B cell (primary cell): ENCODE measurements at regions not wholly inside any gene's neighbourhood (a gene's known extent, or its start where the extent isn't known, plus 50 kb on each side); places are given as distances from the start of the nearest gene placed in this dataset.

Experiments
- ATAC-seq: fragments of 200-7000 bp; cut with Tn5 transposase; one replicate; pipeline ENCODE4 v1.10.0; 2021; ENCODE audit warnings: low read depth, mild to moderate bottlenecking, moderate number of reproducible peaks, moderate library complexity
- CTCF ChIA-PET: fragments of 350-600 bp; sonication (Branson Sonifier 250); formaldehyde crosslinking; loops from one replicate; lab custom pipeline; 2021; ENCODE audit warnings: antibody characterized with exemption, inconsistent platforms; lab: Charles Lee
- POLR2A ChIA-PET: fragments of 350-600 bp; sonication (Branson Sonifier 250); formaldehyde crosslinking; loops from one replicate; lab custom pipeline; 2021; ENCODE audit warnings: antibody characterized with exemption; lab: Charles Lee
- DNase-seq: peaks from one replicate; pipeline ENCODE4 v3.0.0; 2013
- H2AFZ ChIP-seq: 2 replicates; pipeline ENCODE4 v1.6.1; 2012; ENCODE audit warnings: mild to moderate bottlenecking, low read depth, low read length; ENCODE audit not compliant: insufficient read depth, poor library complexity, severe bottlenecking
- H3K27ac ChIP-seq, 2 donors: 1 replicate in 1 of 2; 2 replicates in 1 of 2; pipeline ENCODE4 v1.5.1; 2012 to 2013; ENCODE audit warnings: low read length in 2 of 2, mild to moderate bottlenecking in 2 of 2, moderate library complexity in 1 of 2
- H3K27me3 ChIP-seq, 4 experiments: fragments of 200-600 bp in 1 of 4; sonication (generic) in 1 of 4; replicated peaks in 1 of 4; 1 replicate in 2 of 4; 2 replicates in 2 of 4; pipeline versions ENCODE4 v1.6.1 to v1.7.0; 2013 to 2016; ENCODE audit warnings: low read length in 3 of 4, mild to moderate bottlenecking in 2 of 4, mixed read lengths in 1 of 4, moderate library complexity in 1 of 4; ENCODE audit not compliant: insufficient read depth in 4 of 4, control insufficient read depth in 3 of 4; ENCODE audit errors: control extremely low read depth in 1 of 4
- H3K36me3 ChIP-seq, 2 experiments: replicated peaks in 1 of 2; 1 replicate in 1 of 2; 2 replicates in 1 of 2; pipeline versions ENCODE4 v1.6.1 to v1.7.1; 2013; ENCODE audit warnings: low read length in 1 of 2; ENCODE audit not compliant: insufficient read depth in 2 of 2, control insufficient read depth in 1 of 2; ENCODE audit errors: control extremely low read depth in 1 of 2, extremely low read depth in 1 of 2
- H3K4me1 ChIP-seq, 2 donors: fragments of 200-600 bp in 1 of 2; sonication (generic) in 1 of 2; 1 replicate in 1 of 2; 2 replicates in 1 of 2; pipeline versions ENCODE4 v1.5.1 to v1.6.1; 2013 to 2017; ENCODE audit warnings: low read length in 2 of 2; ENCODE audit not compliant: control insufficient read depth in 2 of 2, insufficient read depth in 2 of 2
- H3K4me2 ChIP-seq: replicated peaks from 2 replicates; pipeline ENCODE3; 2012; ENCODE audit warnings: mild to moderate bottlenecking, low read depth, low read length; ENCODE audit not compliant: poor library complexity, severe bottlenecking
- H3K4me3 ChIP-seq, 5 experiments: fragments of 200-600 bp in 1 of 5; sonication (generic) in 1 of 5; 1 replicate in 3 of 5; 2 replicates in 2 of 5; pipeline versions ENCODE4 v1.5.1 to v1.7.0; 2011 to 2016; ENCODE audit warnings: low read length in 4 of 5, mild to moderate bottlenecking in 4 of 5, low read depth in 2 of 5, control low read depth in 1 of 5, moderate library complexity in 1 of 5; ENCODE audit not compliant: insufficient read depth in 1 of 5; ENCODE audit errors: control extremely low read depth in 1 of 5, extremely low read depth in 1 of 5
- H3K79me2 ChIP-seq: fragments of 200-600 bp; sonication (generic); one replicate; pipeline ENCODE4 v1.6.0; 2016; ENCODE audit warnings: low read length; ENCODE audit not compliant: control insufficient read depth, insufficient read depth
- H3K9ac ChIP-seq: fragments of 200-600 bp; sonication (generic); 2 replicates; pipeline ENCODE4 v1.6.1; 2017; ENCODE audit warnings: mild to moderate bottlenecking, low read length, moderate library complexity
- H3K9me3 ChIP-seq, 3 donors: one replicate each; pipeline versions ENCODE4 v1.6.1 to v1.7.1; 2013; ENCODE audit warnings: low read length in 2 of 3; ENCODE audit not compliant: control insufficient read depth in 2 of 3, insufficient read depth in 1 of 3; ENCODE audit errors: control extremely low read depth in 1 of 3
- H4K20me1 ChIP-seq: 2 replicates; pipeline ENCODE4 v1.6.0; 2012; ENCODE audit warnings: mild to moderate bottlenecking, low read length; ENCODE audit not compliant: insufficient read depth, control insufficient read depth, poor library complexity, severe bottlenecking
- H3K27ac Mint-ChIP-seq: one replicate; pipeline ENCODE4 v1.8.0; 2021; ENCODE audit warnings: mixed read lengths
- H3K27me3 Mint-ChIP-seq: one replicate; pipeline ENCODE4 v1.8.0; 2021; ENCODE audit warnings: mixed read lengths
- H3K4me1 Mint-ChIP-seq: one replicate; pipeline ENCODE4 v1.8.0; 2021; ENCODE audit warnings: mixed read lengths
- H3K4me3 Mint-ChIP-seq: one replicate; pipeline ENCODE4 v1.8.0; 2021; ENCODE audit warnings: mixed read lengths
- H3K9me3 Mint-ChIP-seq: one replicate; pipeline ENCODE4 v1.8.0; 2022; ENCODE audit warnings: mixed read lengths; ENCODE audit not compliant: insufficient read depth
- CTCF ChIP-seq: fragments of 200-600 bp; IDR thresholded peaks from one replicate; pipeline ENCODE4 v1.8.0; 2022; ENCODE audit warnings: antibody characterized with exemption, mild to moderate bottlenecking
- EZH2 ChIP-seq: IDR thresholded peaks from 2 replicates; pipeline ENCODE4 v1.6.1; 2012; ENCODE audit warnings: borderline replicate concordance, low read depth, mild to moderate bottlenecking, moderate library complexity, low read length; ENCODE audit not compliant: insufficient read depth, poor library complexity, severe bottlenecking
- WGBS: methylation state at CpG from one replicate; pipeline ENCODE4 v1.1.5; 2013; ENCODE audit warnings: missing lambda C conversion rate; ENCODE audit not compliant: insufficient coverage; 5-methylcytosine and 5-hydroxymethylcytosine counted together
- intact Hi-C: fragments of 100-400 bp; cut with micrococcal nuclease; formaldehyde crosslinking; loops from one replicate; pipeline ENCODE4 v1.10.0; 2022

- CTCF ChIA-PET, result no interaction called here
- no peak overlapping the region for H3K4me3 Mint-ChIP-seq
- ATAC-seq (no peak), DNase-seq (no peak)
- H3K9ac ChIP-seq, result no peak overlapping the region
- no peaks in the 10 kb centered on the region for H3K4me1 ChIP-seq
- no peaks in the 10 kb centered on the region for H4K20me1 ChIP-seq
- H3K27ac ChIP-seq, result no peak overlapping the region
- TF ChIP-seq CTCF (no peak), EZH2 (no peak)
- H3K9me3 Mint-ChIP-seq, result peaks cover 3% of the 10 kb centered on the region
- H3K4me1 Mint-ChIP-seq, result no peaks in the 10 kb centered on the region
- H3K4me3 ChIP-seq, result no peak overlapping the region
- no peaks in the 10 kb centered on the region for H3K79me2 ChIP-seq
- no peaks in the 10 kb centered on the region for H3K27me3 Mint-ChIP-seq
- no peak overlapping the region for H3K4me2 ChIP-seq
- no peaks in the 10 kb centered on the region for H3K36me3 ChIP-seq
- H3K9me3 ChIP-seq, result peaks cover 0 to 2% (median 0%) of the 10 kb centered on the region in 3 donors
- POLR2A ChIA-PET, result no interaction called here
- 89% methylated on average over 1 of the region's 3 CpGs for WGBS
- no peaks in the 10 kb centered on the region for H3K27me3 ChIP-seq
- no peak overlapping the region for H2AFZ ChIP-seq
- intact Hi-C loops, result no loop called here
- no peak overlapping the region for H3K27ac Mint-ChIP-seq
These were observed 1501.6 kb upstream of the MIR17HG start for GRCh38 chr13:89845874-89846273.

- no peak for TF ChIP-seq CTCF
- TF ChIP-seq EZH2, result no peak
- no peak for DNase-seq
- peaks cover 0 to 2% (median 0%) of the 10 kb centered on the region in 3 donors for H3K9me3 ChIP-seq
- Mint-ChIP-seq H3K4me1 (no peaks in the 10 kb centered on the region), H3K4me3 (no peak overlapping the region), H3K27me3 (no peaks in the 10 kb centered on the region), H3K27ac (no peak overlapping the region), H3K9me3 (peaks cover 3% of the 10 kb centered on the region)
- CTCF ChIA-PET, result no interaction called here
- H4K20me1 ChIP-seq, result no peaks in the 10 kb centered on the region
- H3K9ac ChIP-seq, result no peak overlapping the region
- intact Hi-C loops, result no loop called here
- no peak overlapping the region for H2AFZ ChIP-seq
- H3K4me2 ChIP-seq, result no peak overlapping the region
- WGBS, result no CpG with 5 or more reads among the region's 4 CpGs
- POLR2A ChIA-PET, result no interaction called here
- no peak overlapping the region for H3K4me3 ChIP-seq
- no peak for ATAC-seq
- H3K36me3 ChIP-seq, result no peaks in the 10 kb centered on the region
- no peaks in the 10 kb centered on the region for H3K79me2 ChIP-seq
- H3K27ac ChIP-seq, result no peak overlapping the region
- H3K27me3 ChIP-seq, result no peaks in the 10 kb centered on the region
- no peaks in the 10 kb centered on the region for H3K4me1 ChIP-seq
These were observed 1500.4 kb upstream of the MIR17HG start for GRCh38 chr13:89846926-89847585.
